ENCODE measurements at regions not wholly inside any gene's neighbourhood (a gene's known extent, or its start where the extent isn't known, plus 50 kb on each side); places are given as distances from the start of the nearest gene placed in this dataset.
"Not testable (repeated sequence)": the region's sequence is repeated elsewhere in the genome, so short reads cannot be mapped to it uniquely, and the experiment has no call there.

GRCh38 chr3:78322780-78323179, 1282.9 kb downstream of the ROBO2 start:
- Histone ChIP-seq H3K27me3 (replicated peaks; ENCODE audit: insufficient read depth) (no peaks in the 10 kb centered on the region), H3K9me2 (ENCODE audit: insufficient read depth) (no peaks in the 10 kb centered on the region), H3K4me3 (no peak overlapping the region), H2AFZ (no peak overlapping the region), H3K36me3 (ENCODE audit: low read depth) (no peaks in the 10 kb centered on the region), H3K4me1 (ENCODE audit: insufficient read depth) (no peaks in the 10 kb centered on the region), H3K9me3 (ENCODE audit: low read depth) (no peaks in the 10 kb centered on the region), H3K79me2 (ENCODE audit: insufficient read depth) (no peaks in the 10 kb centered on the region), H3F3A (ENCODE audit: insufficient read depth) (no peaks in the 10 kb centered on the region), H3K27ac (no peak overlapping the region), H4K20me1 (ENCODE audit: insufficient read depth) (no peaks in the 10 kb centered on the region), H3K4me2 (ENCODE audit: unreplicated experiment) (no peak overlapping the region), H3K9ac (no peak overlapping the region)
- TF ChIP-seq EZH2 (IDR thresholded peaks at IDR 0.05; ENCODE audit: insufficient read depth, poor library complexity, severe bottlenecking): no peak
- TF ChIP-seq EZH2phosphoT487 (IDR thresholded peaks at IDR 0.05; ENCODE audit: insufficient read depth, low read depth): no peak
- 50 to 63% methylated on average over 2 of the region's 2 CpGs for WGBS, 2 experiments (ENCODE audit: low coverage in 1 of 2, low lambda C conversion rate in 2 of 2, missing lambda C conversion rate in 2 of 2)
- DNase-seq: no peak
- in situ Hi-C loops (cut with MboI): no loop called here

- Histone ChIP-seq H3K27ac (no peak overlapping the region), H3K4me2 (ENCODE audit: unreplicated experiment) (no peak overlapping the region), H3K4me3 (no peak overlapping the region), H4K20me1 (ENCODE audit: insufficient read depth) (no peaks in the 10 kb centered on the region), H3K27me3 (replicated peaks; ENCODE audit: insufficient read depth) (no peaks in the 10 kb centered on the region), H3F3A (ENCODE audit: insufficient read depth) (no peaks in the 10 kb centered on the region), H2AFZ (no peak overlapping the region), H3K79me2 (ENCODE audit: insufficient read depth) (no peaks in the 10 kb centered on the region), H3K9me2 (ENCODE audit: insufficient read depth) (no peaks in the 10 kb centered on the region), H3K4me1 (ENCODE audit: insufficient read depth) (no peaks in the 10 kb centered on the region), H3K36me3 (ENCODE audit: low read depth) (no peaks in the 10 kb centered on the region), H3K9me3 (ENCODE audit: low read depth) (no peaks in the 10 kb centered on the region), H3K9ac (no peak overlapping the region)
- WGBS, 2 experiments (ENCODE audit: low coverage in 1 of 2, low lambda C conversion rate in 2 of 2, missing lambda C conversion rate in 2 of 2): 2 to 5% methylated on average over 2 of the region's 2 CpGs
- peak; percentile 31 for DNase-seq
- in situ Hi-C loops (cut with MboI): no loop called here
- no peak for TF ChIP-seq EZH2 (IDR thresholded peaks at IDR 0.05; ENCODE audit: insufficient read depth, poor library complexity, severe bottlenecking)
- TF ChIP-seq EZH2phosphoT487 (IDR thresholded peaks at IDR 0.05; ENCODE audit: insufficient read depth, low read depth): no peak
Observed at GRCh38 chr3:78337801-78338211, 1297.9 kb downstream of the ROBO2 start.

- in situ Hi-C loops (cut with MboI): no loop called here
Observed at GRCh38 chr3:78338405-78338804, 1298.5 kb downstream of the ROBO2 start.

GRCh38 chr3:78343221-78343620, 1303.3 kb downstream of the ROBO2 start:
- H3K9me2 ChIP-seq (ENCODE audit: insufficient read depth): no peaks in the 10 kb centered on the region
- no peak for DNase-seq
- no peak overlapping the region for H2AFZ ChIP-seq
- 38 to 48% methylated on average over 1 of the region's 1 CpG for WGBS, 2 experiments (ENCODE audit: low coverage in 1 of 2, low lambda C conversion rate in 2 of 2, missing lambda C conversion rate in 2 of 2)
- no peak overlapping the region for H3K9ac ChIP-seq
- no peaks in the 10 kb centered on the region for H3K9me3 ChIP-seq (ENCODE audit: low read depth)
- H3K36me3 ChIP-seq (ENCODE audit: low read depth): no peaks in the 10 kb centered on the region
- no peak overlapping the region for H3K4me2 ChIP-seq (ENCODE audit: unreplicated experiment)
- in situ Hi-C loops (cut with MboI): no loop called here
- H3K27me3 ChIP-seq (replicated peaks; ENCODE audit: insufficient read depth): no peaks in the 10 kb centered on the region
- no peak for TF ChIP-seq EZH2 (IDR thresholded peaks at IDR 0.05; ENCODE audit: insufficient read depth, poor library complexity, severe bottlenecking)
- TF ChIP-seq EZH2phosphoT487 (IDR thresholded peaks at IDR 0.05; ENCODE audit: insufficient read depth, low read depth): no peak
- H4K20me1 ChIP-seq (ENCODE audit: insufficient read depth): no peaks in the 10 kb centered on the region
- H3K4me3 ChIP-seq: no peak overlapping the region
- no peaks in the 10 kb centered on the region for H3F3A ChIP-seq (ENCODE audit: insufficient read depth)
- H3K27ac ChIP-seq: no peak overlapping the region
- no peaks in the 10 kb centered on the region for H3K4me1 ChIP-seq (ENCODE audit: insufficient read depth)
- no peaks in the 10 kb centered on the region for H3K79me2 ChIP-seq (ENCODE audit: insufficient read depth)

More at GRCh38 chr3:78338405-78338804, 1298.5 kb downstream of the ROBO2 start:
- Histone ChIP-seq H4K20me1 (ENCODE audit: insufficient read depth) (no peaks in the 10 kb centered on the region), H3K4me3 (no peak overlapping the region), H3K36me3 (ENCODE audit: low read depth) (no peaks in the 10 kb centered on the region), H3K4me2 (ENCODE audit: unreplicated experiment) (no peak overlapping the region), H3K79me2 (ENCODE audit: insufficient read depth) (no peaks in the 10 kb centered on the region), H3F3A (ENCODE audit: insufficient read depth) (no peaks in the 10 kb centered on the region), H2AFZ (no peak overlapping the region), H3K27me3 (replicated peaks; ENCODE audit: insufficient read depth) (no peaks in the 10 kb centered on the region), H3K27ac (no peak overlapping the region), H3K9ac (no peak overlapping the region), H3K4me1 (ENCODE audit: insufficient read depth) (no peaks in the 10 kb centered on the region), H3K9me3 (ENCODE audit: low read depth) (no peaks in the 10 kb centered on the region), H3K9me2 (ENCODE audit: insufficient read depth) (no peaks in the 10 kb centered on the region)
- DNase-seq: no peak
- TF ChIP-seq EZH2phosphoT487 (IDR thresholded peaks at IDR 0.05; ENCODE audit: insufficient read depth, low read depth) (no peak), EZH2 (IDR thresholded peaks at IDR 0.05; ENCODE audit: insufficient read depth, poor library complexity, severe bottlenecking) (no peak)
- 51 to 61% methylated on average over 2 of the region's 2 CpGs for WGBS, 2 experiments (ENCODE audit: low coverage in 1 of 2, low lambda C conversion rate in 2 of 2, missing lambda C conversion rate in 2 of 2)

GRCh38 chr3:78344267-78344666, 1304.4 kb downstream of the ROBO2 start:
- DNase-seq; in situ Hi-C loops (cut with MboI); H3K27me3 ChIP-seq (replicated peaks; ENCODE audit: insufficient read depth); H3K4me2 ChIP-seq (ENCODE audit: unreplicated experiment); H4K20me1 ChIP-seq (ENCODE audit: insufficient read depth); H2AFZ ChIP-seq; H3K27ac ChIP-seq; H3F3A ChIP-seq (ENCODE audit: insufficient read depth); H3K4me3 ChIP-seq; H3K9me2 ChIP-seq (ENCODE audit: insufficient read depth); H3K9me3 ChIP-seq (ENCODE audit: low read depth); H3K9ac ChIP-seq; H3K4me1 ChIP-seq (ENCODE audit: insufficient read depth); H3K79me2 ChIP-seq (ENCODE audit: insufficient read depth); H3K36me3 ChIP-seq (ENCODE audit: low read depth): not testable (repeated sequence)
- 67% methylated on average over 10 of the region's 10 CpGs for WGBS, 2 experiments (ENCODE audit: low coverage in 1 of 2, low lambda C conversion rate in 2 of 2, missing lambda C conversion rate in 2 of 2)

Measured in GM23248 (cell line).